ENCODE measurements at regions not wholly inside any gene's neighbourhood (a gene's known extent, or its start where the extent isn't known, plus 50 kb on each side); places are given as distances from the start of the nearest gene placed in this dataset.

- DNase-seq, result no peak
Observed at GRCh38 chr5:135120951-135121350, 86.9 kb upstream of the PITX1 start.

DNA sequence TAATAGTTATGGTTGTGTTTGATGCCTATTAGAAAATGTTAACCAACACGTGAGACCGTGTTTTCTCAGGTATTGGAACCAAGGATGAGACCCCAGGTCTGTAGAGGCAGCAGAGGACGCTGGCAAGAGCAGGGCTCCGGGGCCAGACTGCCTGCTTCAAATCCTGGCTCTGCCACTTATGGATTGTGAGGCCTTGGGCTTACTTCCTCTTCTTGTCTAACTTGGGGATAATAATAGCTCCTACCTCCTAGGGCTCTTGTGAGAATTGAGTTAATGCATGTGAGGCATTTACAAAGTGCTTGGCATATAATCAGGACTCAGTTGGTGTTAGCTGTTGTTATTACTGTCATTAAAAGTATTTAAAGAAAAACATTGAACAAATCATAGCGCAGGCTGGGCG lies 85.5 kb upstream of the PITX1 start:
- DNase-seq, result no peak

DNA sequence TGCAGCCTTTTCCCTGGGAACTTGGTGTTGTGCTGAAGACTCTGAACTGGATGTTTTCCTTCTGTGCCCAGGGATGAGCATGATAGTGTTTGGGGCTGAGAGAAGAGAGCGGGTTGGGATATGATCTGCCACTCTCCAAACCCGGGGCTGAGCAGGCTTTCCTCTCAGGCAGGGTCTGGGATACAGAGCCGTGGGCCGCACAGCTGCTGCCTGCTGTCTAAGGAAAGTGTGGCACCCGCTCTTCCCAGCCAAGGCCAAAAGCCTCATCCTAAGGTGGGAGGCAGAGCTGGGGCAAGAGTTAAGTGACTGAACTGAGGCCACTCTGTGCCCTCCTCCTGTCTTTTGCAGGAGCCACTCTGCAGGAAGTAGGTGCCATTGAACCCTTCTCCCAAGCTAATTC lies 83.6 kb upstream of the PITX1 start:
- DNase-seq, result no peak

GRCh38 chr5:135116160-135116561 lies 82.1 kb upstream of the PITX1 start:
- DNase-seq, result no peak

- DNase-seq, result peak; percentile 38 to 50
Observed at GRCh38 chr5:135115591-135115990, 81.6 kb upstream of the PITX1 start.

GRCh38 chr5:135114759-135115158 lies 80.7 kb upstream of the PITX1 start:
- no peak for DNase-seq

GRCh38 chr5:135112008-135112725 lies 78.1 kb upstream of the PITX1 start:
- DNase-seq, result no peak

DNA sequence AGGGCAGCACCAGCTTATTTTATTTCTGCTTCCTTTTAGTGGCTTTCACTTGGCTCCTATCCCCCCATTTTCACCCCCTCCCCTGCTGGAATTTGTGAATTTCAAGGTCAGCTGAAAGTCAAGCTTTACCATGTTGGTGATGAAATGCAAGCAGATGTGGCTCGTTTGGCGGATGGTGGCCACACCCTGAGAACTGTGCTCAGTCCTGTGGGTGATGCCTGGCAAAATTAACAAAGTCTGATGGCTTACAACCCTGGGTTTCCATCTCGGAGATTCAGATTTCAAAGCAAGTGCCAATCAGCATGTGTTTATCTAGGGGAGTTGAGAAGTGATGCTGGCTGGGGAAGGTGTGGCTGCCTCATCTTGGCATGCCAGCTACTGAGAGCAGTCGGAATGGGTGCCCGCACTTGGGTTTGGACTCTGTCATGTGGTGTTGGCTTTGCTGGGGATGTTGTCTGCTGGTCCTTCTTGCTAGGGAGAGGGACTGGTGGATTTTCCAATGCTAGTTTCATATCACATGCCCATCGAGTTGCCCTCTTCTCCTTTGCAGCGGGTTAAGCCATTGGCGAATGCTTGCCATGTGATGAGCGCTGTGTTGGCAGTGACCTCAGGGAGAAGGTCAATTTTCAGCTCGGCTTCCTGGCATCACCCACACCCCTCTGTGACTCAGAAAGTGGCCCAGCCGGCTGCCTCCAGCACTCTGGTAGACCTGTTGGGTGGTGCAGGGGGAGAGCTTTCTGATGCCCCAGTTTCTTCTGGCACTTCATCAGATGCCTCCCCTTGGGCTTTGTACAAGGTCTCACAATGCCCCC lies 77.0 kb upstream of the PITX1 start:
- no peak for DNase-seq

DNA sequence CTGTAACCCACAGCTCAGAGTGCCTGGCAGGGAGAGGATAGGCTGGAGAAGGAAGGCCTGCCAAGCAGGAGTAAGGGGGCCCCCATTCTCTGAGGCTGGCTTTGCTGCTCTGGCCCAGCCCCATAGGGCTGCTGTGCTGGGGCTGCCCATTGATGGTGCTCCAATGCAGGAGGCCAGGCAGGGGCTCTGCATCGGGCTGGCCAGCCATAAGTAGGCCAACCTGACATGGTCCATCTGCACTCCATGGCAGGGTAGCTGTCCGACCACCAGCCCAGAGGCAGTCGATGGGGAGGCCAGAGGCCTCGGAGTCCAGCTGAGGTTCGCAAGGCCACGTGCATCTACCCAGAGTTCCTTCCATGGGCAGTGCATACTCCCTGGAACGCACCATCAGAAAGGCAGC lies 75.0 kb upstream of the PITX1 start:
- DNase-seq, result no peak

DNA sequence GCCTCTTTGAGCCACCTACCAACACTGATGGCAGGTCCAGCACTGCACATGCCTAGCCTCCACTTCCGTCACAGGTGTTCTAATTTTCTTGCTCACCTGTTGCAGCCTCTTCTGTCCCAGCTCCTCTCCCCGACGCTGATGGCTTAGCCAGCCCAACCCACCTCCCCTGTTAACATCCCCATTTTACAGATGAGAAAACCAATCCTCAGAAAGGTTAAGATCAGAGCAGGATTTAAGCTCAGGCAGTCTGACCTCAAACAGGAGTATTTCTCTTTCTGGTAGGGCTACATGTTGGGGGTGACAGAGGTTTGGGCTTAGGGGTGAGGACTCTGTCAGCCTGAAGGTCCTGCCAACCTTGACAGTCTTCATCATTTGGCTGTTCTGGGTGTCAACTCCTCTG lies 74.5 kb upstream of the PITX1 start:
- no peak for DNase-seq

DNA sequence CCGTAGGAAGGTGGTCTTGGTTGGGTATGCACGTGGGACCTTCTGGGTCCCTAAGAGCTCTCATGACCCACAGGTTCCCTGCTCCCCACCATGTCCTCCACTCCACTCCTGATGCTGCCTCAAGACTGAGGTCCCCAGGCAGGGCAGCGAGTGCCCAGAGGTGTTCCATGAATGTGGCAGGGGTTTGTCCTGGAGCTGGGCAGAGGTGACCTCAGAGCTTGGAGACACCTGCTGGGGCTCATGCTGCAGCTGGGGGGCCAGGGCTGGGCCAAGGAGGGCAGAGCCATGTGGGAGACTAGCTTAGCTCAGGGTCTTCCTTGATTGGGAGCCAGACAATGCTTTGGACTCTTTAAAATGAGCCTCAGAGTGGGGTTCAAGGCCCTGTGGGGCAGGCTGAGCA lies 74.0 kb upstream of the PITX1 start:
- no peak for DNase-seq

DNA sequence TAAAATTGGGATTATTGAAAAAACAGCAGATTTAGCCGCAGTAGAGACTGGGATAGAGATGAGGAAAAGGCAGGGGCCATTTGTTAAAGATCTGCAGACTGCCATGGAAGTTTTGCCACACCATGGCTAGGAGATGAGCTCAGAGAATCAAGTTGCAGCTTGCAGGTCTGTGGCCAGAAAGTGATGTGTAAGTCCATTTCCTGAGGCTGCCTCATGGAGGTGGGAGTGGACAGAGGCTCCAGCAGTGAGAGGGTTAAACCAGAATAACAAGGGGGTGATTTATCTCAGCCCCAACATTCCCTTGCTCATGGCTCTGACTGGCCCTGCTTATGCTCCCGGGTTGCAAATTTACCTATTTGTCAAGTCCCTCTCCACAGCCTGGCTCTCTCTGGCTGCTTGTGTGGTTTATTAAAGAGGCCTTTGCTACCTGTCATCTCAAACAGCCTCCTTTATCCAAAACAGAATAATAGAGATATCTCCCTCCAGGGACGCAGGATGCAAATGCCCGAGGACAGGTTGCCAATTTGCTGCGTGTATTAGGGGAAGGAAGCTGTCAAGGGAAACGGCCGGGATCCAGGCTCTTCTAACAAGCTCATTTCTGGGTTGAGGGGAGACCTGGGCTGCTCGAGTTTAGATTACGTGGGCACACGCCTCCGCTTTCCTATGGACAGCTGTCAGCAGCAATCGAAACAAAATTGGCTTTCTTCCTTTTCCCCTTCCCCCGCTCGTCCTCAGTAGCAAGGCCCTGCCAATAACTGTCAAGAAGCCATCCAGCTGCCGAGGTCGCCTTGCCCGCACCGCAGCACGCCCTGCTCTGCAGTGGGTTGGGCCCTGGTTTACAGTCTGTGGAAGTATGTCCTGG lies 72.8 kb upstream of the PITX1 start:
- no peak for DNase-seq

DNA sequence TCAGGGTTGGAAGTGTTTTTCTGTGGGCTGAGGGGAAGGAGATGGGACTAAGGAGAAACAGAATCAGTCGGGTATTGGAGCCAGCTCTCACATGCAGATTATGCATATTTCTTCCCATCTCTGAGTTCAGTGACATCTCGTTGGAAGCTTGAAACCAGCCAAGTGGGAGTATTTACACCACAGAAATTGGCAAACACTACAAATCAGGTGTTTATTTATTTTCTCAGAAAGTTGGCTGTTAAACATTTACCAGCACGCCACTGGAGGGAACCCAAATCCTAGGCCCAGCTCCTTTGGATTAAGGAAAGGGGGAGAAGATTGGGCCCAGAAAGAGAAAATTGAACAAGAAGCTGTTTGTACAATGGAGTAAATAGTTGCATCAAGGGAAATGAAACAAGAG lies 72.1 kb upstream of the PITX1 start:
- DNase-seq, result no peak

GRCh38 chr5:135105105-135105484 lies 71.1 kb upstream of the PITX1 start:
- no peak for DNase-seq

- DNase-seq, result no peak
Observed at GRCh38 chr5:135103575-135103853, 69.5 kb upstream of the PITX1 start.

DNA sequence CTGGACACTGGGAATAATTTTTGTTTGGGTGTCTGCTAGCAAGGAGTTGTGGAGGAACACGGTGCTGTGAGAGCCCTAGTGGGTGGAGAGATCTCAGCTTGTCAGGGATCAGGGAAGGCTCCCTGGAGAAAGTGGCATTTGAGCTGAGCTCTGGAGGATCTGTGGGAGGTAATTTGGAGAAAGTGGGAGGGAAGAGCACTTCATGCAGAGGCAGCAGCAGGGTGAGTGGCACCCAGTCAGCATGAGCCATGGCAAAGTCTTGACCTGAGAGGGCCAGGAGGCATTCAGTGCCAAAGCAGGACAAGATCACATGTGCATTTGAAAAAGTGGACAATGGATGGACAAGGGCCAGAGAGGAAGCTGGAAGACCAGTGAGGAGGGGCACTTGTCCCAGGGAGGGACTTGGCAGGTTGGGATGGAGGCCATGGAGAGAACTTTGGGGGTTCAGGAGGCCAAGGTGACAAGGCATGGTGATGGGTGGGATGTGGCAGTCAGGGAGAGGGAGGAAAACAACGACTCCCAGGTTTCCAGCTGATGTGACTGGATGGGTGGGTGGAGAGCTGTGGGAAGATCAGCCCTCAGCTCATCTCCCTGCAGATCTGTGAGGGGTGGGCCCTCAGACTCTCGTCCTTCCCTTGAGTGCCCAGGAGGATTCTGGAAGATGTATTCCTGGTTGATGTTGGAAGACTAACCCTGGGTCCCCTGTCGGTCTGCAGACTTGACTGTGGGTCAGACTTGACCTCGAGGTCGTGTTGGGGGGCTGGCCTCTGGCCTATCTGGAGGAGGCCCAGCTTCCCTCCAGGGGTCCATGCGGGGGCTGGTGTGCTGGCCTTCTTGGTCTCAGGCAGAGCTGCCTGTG lies 68.9 kb upstream of the PITX1 start:
- no peak for DNase-seq

DNA sequence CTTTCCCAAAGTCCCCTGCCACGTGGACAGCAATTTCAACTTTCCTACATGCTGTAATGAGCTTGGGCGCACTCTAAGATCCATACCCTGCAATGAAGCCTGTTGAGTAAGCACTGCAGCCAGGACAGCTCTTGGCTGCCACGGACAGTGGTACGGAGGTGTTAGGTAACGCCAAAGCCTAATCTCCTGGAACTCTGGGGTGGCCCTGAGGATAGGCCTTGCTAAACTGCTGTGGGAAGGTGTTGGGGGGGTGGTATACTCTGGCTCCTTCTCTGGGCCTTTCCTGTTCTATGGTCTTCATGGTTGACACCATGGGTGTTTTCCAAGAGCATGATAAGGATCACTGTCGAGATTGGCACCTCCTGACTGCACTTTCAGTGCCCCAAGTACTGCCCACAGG lies 66.4 kb upstream of the PITX1 start:
- no peak for DNase-seq

DNA sequence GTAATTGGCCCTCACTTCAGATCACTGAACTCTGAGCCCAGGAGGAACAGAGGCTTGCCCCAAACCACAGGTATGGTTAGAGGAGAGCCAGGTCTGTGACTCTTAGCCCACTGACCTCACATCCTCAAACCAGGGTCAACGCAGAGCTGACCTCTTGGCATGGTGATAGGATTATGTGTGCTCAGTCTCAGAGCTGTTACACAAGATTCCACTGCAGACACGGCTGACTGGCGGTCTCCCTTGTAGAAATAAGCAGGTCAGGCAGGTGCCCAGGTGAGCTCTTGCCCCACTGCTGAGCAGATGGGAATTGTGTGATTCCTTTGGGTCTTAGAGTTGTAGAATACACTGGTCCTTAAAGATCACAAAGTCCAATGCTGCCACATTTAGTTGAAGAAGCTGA lies 66.0 kb upstream of the PITX1 start:
- no peak for DNase-seq

DNA sequence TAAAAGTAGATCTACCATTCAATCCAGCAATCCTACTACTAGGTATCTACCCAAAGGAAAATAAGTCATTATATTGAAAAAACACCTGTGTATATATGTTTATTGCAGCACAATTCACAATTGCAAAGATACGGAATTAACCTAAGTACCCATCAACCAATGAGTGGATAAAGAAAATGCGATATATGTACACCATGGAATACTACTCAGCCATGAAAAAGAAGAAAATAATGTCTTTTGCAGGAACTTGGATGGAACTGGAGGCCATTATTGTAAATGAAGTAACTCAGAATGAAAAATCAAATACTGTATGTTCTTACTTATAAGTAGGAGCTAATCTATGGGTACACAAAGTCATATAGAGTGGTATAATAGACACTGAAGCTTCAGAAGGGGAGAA lies 63.4 kb upstream of the PITX1 start:
- DNase-seq, result no peak

DNA sequence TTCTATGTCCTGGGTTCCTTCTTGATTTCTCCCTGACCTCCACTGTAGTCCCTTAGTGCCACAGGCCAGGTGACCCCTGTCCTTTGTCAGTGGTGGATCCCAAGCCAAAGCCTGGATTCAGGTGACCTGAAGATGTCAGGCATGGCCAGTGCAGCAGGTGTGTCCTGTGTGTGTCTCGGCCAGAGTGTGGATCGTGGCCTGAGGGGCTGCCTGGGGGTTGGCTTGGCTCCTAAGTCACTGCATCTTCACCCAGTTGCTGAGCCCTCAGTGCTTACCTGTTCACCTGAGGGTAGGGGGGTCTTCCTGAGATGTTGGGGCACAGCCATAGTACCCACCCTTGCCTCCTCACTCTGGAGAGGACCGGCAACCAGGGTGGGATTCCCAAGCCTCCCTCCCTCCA lies 61.8 kb upstream of the PITX1 start:
- no peak for DNase-seq

DNA sequence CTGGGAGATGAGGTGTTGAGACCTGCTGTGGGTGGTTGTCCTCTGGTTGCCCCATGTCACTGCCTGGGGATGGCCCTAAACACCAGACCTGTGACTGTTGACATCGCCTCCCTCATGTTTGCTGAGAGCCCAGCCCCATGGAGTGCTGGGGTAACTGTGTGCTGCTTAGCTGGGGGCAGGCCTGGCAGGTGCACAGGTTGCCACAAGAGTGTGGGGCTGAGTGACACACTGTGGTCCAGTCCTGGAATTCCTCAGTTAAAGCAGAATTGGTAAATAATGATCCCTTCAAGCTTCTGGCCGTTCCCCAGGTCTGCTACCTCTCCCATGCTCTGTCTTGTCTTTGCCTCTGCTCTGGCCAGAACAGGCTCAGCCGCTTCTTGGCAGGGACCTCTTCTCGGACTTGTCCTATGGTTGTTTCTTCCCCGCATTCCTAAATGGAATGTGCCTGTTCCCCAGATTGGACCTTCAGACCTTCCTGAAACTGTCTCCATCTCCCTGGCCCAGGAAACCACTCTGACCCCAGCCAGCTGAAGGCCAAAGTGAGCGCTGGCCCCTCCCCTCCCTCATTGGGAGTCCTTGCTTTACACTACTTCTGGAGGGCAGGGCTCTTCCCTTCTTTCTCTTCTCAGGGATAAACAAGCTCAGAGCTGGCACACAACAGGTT lies 61.2 kb upstream of the PITX1 start:
- DNase-seq, result no peak

Measured in right lung (tissue), 2 donors.